Spleen (tissue), 11 donors: ENCODE measurements at regions not wholly inside any gene's neighbourhood (a gene's known extent, or its start where the extent isn't known, plus 50 kb on each side); places are given as distances from the start of the nearest gene placed in this dataset.

Experiments used
- DNase-seq: peaks from one replicate; pipeline ENCODE4 v3.0.0-alpha.2; 2020
- H3K27ac ChIP-seq, 8 donors: fragments of 200-600 bp; sonication (generic) in 7 of 8; 1 replicate in 4 of 8; 2 replicates in 4 of 8; pipeline versions ENCODE4 v1.5.0 to v1.8.0; 2016 to 2021; ENCODE audit warnings: inconsistent platforms in 4 of 8, mild to moderate bottlenecking in 4 of 8, moderate library complexity in 1 of 8
- H3K27me3 ChIP-seq, 7 donors: fragments of 200-600 bp; sonication (generic) in 6 of 7; replicated peaks in 1 of 7; 1 replicate in 4 of 7; 2 replicates in 3 of 7; pipeline versions ENCODE4 v1.5.0 to v1.8.0; 2016 to 2021; ENCODE audit warnings: inconsistent platforms in 3 of 7, mild to moderate bottlenecking in 1 of 7
- H3K36me3 ChIP-seq, 6 donors: fragments of 200-600 bp; sonication (generic) in 5 of 6; 1 replicate in 4 of 6; 2 replicates in 2 of 6; pipeline versions ENCODE4 v1.5.0 to v1.8.0; 2016 to 2021; ENCODE audit warnings: inconsistent platforms in 2 of 6
- H3K4me1 ChIP-seq, 6 donors: fragments of 200-600 bp; sonication (generic) in 5 of 6; 1 replicate in 3 of 6; 2 replicates in 3 of 6; pipeline versions ENCODE4 v1.5.0 to v1.8.0; 2016 to 2021; ENCODE audit warnings: inconsistent platforms in 3 of 6
- H3K4me3 ChIP-seq, 8 donors: fragments of 200-600 bp; sonication (generic) in 7 of 8; 1 replicate in 4 of 8; 2 replicates in 4 of 8; pipeline versions ENCODE4 v1.5.0 to v1.8.0; 2016 to 2021; ENCODE audit warnings: inconsistent platforms in 4 of 8, mild to moderate bottlenecking in 4 of 8, moderate library complexity in 2 of 8
- H3K9me3 ChIP-seq, 8 donors: fragments of 200-600 bp; sonication (generic) in 7 of 8; 1 replicate in 4 of 8; 2 replicates in 4 of 8; pipeline versions ENCODE4 v1.5.0 to v1.8.0; 2016 to 2021; ENCODE audit warnings: inconsistent platforms in 4 of 8
- POLR2A ChIP-seq, 3 donors: fragments of 450-650 bp; IDR thresholded peaks; one replicate each; pipeline ENCODE4 v1.5.1; 2017; ENCODE audit warnings: antibody characterized with exemption in 3 of 3, mild to moderate bottlenecking in 1 of 3
- POLR2AphosphoS5 ChIP-seq, 3 donors: sonication (generic); formaldehyde crosslinking; IDR thresholded peaks; one replicate each; pipeline ENCODE4 v1.5.1; 2017; ENCODE audit warnings: antibody characterized with exemption in 3 of 3
- WGBS, 5 donors: extraction: QIAGEN DNeasy Blood & Tissue Kit in 3 of 5; methylation state at CpG; one replicate each; pipeline versions ENCODE4 v1.1.5 to v1.1.7; 2013 to 2018; 5-methylcytosine and 5-hydroxymethylcytosine counted together
- intact Hi-C: fragments of 100-400 bp; cut with DNase I; formaldehyde crosslinking; loops from one replicate; pipeline ENCODE4 v1.15.0; 2023; ENCODE audit warnings: low total_unique reads
- TF ChIP-seq, protein P1 (sequence below), 11 experiments: fragments of 200-600 bp in 7 of 11; fragments of 450-650 bp in 4 of 11; sonication (generic) in 4 of 11; IDR thresholded peaks in 8 of 11; conservative IDR thresholded peaks in 3 of 11; 1 replicate in 7 of 11; 2 replicates in 4 of 11; pipeline versions ENCODE4 v1.4.0 to v1.8.0; 2016 to 2021; ENCODE audit warnings: antibody characterized with exemption in 11 of 11, inconsistent platforms in 4 of 11, mild to moderate bottlenecking in 1 of 11
- donor health status: healthy with polysubstance abuse.
- donor health status: DM: no; HTN: no; CAD: no; lungs with moderate emphysema.
- donor health status: DM: no; HTN: no; CAD: no.
- donor health status: Bipolar disorder and iron deficiency.
- donor health status: healthy.
- donor health status: DM: no; HTN: no; CAD: no.
- donor health status: DM: yes; HTN: yes; CAD: no.

DNA sequence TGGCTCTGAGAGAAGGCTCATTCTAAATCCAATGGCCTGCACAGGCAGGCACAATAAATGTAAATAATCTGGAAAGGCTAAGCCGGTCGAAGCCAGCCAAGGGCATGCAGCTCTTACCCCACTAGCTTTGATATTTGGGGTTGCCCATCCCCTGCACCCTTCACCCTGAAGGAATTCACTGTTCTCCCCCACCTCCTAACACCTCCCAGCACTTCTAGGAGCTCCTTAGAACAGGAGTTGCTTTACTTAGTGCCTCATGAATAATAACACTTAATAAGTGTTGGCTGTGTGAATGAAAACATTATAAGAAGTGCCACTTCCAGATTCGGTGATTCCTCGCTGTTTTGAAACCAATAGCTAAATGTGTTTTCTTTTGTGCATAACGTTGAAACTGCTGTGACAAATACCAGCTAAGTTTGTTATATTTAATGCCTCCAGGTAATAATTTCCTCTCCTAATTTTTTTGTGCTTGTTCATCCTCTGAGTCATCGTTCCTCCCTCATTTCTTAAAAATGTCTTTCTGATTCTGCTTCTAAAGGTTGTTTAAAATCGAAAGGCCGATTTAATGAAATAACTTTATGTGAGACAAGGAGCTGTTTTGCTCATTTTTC, 458.8 kb downstream of the METTL4 start:
- Histone ChIP-seq H3K36me3 (no peaks in the 10 kb centered on the region), H3K4me1 (no peaks in the 10 kb centered on the region), H3K27me3 (peaks cover 0 to 33% (median 0%) of the 10 kb centered on the region in 7 donors), H3K9me3 (no peaks in the 10 kb centered on the region), H3K4me3 (no peak overlapping the region), H3K27ac (no peak overlapping the region)
- DNase-seq, result no peak
- intact Hi-C loops, result no loop called here
- no peak for TF ChIP-seq POLR2A (IDR thresholded peaks at IDR 0.05)
- TF ChIP-seq, protein P1, sequence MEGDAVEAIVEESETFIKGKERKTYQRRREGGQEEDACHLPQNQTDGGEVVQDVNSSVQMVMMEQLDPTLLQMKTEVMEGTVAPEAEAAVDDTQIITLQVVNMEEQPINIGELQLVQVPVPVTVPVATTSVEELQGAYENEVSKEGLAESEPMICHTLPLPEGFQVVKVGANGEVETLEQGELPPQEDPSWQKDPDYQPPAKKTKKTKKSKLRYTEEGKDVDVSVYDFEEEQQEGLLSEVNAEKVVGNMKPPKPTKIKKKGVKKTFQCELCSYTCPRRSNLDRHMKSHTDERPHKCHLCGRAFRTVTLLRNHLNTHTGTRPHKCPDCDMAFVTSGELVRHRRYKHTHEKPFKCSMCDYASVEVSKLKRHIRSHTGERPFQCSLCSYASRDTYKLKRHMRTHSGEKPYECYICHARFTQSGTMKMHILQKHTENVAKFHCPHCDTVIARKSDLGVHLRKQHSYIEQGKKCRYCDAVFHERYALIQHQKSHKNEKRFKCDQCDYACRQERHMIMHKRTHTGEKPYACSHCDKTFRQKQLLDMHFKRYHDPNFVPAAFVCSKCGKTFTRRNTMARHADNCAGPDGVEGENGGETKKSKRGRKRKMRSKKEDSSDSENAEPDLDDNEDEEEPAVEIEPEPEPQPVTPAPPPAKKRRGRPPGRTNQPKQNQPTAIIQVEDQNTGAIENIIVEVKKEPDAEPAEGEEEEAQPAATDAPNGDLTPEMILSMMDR (IDR thresholded peaks at IDR 0.05 in 8 of 11, conservative IDR thresholded peaks at IDR 0.05 in 3 of 11), result no peak
- no peak for TF ChIP-seq POLR2AphosphoS5 (IDR thresholded peaks at IDR 0.05)
- WGBS, 5 donors, result 79 to 87% (median 80%) methylated on average over 8 of the region's 8 CpGs

DNA sequence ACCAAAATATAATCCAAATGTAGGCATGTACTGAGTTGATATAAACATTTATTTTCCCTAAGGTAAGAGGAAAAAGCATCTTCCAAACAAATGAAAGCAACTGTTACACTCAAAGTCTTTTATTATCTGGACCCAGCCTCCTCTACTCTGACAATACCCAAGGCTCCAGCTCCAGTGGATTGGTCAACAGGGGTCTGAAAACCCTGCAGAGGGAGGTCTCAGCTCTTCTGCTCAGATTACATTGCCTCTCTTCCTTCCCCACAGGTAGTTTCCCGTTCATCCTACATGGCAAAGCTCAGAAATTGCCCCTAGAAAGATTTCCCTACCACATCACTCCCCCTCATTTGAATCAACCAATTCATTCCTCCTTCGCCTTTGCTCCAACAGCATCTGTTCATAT, 457.0 kb downstream of the METTL4 start:
- Histone ChIP-seq H3K4me1 (no peaks in the 10 kb centered on the region), H3K4me3 (no peak overlapping the region), H3K27ac (no peak overlapping the region), H3K27me3 (peaks cover 0 to 33% (median 0%) of the 10 kb centered on the region in 7 donors), H3K36me3 (no peaks in the 10 kb centered on the region), H3K9me3 (no peaks in the 10 kb centered on the region)
- no peak for TF ChIP-seq POLR2A (IDR thresholded peaks at IDR 0.05)
- TF ChIP-seq, protein P1 (IDR thresholded peaks at IDR 0.05 in 8 of 11, conservative IDR thresholded peaks at IDR 0.05 in 3 of 11), result no peak
- TF ChIP-seq POLR2AphosphoS5 (IDR thresholded peaks at IDR 0.05), result no peak
- DNase-seq, result no peak
- 38 to 46% (median 43%) methylated on average over 2 of the region's 2 CpGs for WGBS, 5 donors
- intact Hi-C loops, result no loop called here

DNA sequence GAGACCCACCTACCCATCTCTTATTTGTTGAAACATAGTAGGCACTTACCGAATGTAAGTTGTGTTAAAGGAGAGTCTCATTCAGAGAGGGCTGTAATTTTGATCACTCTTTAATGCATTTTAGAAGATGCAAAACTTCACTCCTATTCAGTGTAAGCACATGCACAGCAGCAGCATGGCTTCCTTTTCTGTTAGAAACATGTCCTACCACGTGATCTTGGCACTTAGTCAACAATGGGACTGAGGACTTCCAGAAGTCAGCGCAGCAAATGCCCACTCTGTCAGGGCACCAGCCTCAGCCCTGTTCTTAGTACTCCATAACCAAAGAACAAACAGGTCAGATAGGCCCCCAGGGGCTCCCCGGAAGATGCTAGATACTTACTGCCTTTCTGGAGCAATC, 456.5 kb downstream of the METTL4 start:
- WGBS, 5 donors, result 61 to 82% (median 73%) methylated on average over 4 of the region's 4 CpGs
- peaks cover 0 to 33% (median 0%) of the 10 kb centered on the region in 7 donors for H3K27me3 ChIP-seq
- TF ChIP-seq POLR2AphosphoS5 (IDR thresholded peaks at IDR 0.05), result no peak
- H3K4me1 ChIP-seq, result no peaks in the 10 kb centered on the region
- no peak overlapping the region for H3K4me3 ChIP-seq
- intact Hi-C loops, result no loop called here
- H3K36me3 ChIP-seq, result no peaks in the 10 kb centered on the region
- DNase-seq, result no peak
- no peak overlapping the region for H3K27ac ChIP-seq
- no peaks in the 10 kb centered on the region for H3K9me3 ChIP-seq

DNA sequence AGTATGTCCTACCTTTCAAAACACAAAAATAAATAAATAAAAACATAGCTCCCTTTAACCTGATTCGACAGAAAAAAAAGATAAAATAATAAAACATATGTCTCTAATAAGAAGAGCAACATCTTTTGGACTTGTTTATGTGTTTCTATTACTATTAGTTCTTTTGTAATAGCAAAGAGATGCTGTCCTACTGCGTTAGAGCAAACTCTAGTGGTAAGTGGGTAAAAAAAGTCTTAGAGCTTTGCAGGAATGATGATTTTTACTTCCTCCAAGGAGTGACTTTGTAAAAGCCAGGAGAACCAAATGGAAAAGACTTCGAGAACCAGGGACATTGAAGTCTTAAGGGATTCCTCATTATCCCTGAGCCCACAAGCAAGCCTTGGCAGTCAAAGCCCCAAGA, 450.1 kb downstream of the METTL4 start:
- Histone ChIP-seq H3K4me3 (no peak overlapping the region), H3K27ac (no peak overlapping the region), H3K36me3 (no peaks in the 10 kb centered on the region), H3K27me3 (no peaks in the 10 kb centered on the region), H3K4me1 (no peaks in the 10 kb centered on the region), H3K9me3 (no peaks in the 10 kb centered on the region)
- DNase-seq, result no peak
- WGBS, 5 donors, result 56 to 70% (median 64%) methylated on average over 3 of the region's 3 CpGs
- no peak for TF ChIP-seq POLR2A (IDR thresholded peaks at IDR 0.05)
- no peak for TF ChIP-seq POLR2AphosphoS5 (IDR thresholded peaks at IDR 0.05)
- TF ChIP-seq, protein P1 (IDR thresholded peaks at IDR 0.05 in 8 of 11, conservative IDR thresholded peaks at IDR 0.05 in 3 of 11), result no peak
- intact Hi-C loops, result no loop called here

DNA sequence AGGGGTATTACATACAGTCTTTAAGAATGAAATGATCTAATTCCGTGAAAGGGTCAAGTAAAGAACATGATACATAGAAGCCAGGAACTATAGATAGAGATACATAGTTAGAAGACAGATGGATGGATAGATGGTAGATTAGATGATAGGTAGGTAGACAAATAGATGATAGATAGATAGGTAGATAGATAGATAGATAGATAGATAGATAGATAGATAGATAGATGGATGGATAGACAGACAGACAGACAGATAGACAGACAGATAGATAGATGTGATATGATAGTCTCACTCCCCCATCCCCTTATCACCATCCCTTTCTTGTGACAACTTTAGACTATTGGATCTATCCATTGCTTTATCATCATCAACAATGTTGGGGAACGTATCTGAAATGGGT, 448.2 kb downstream of the METTL4 start:
- 89 to 98% (median 93%) methylated on average over 2 of the region's 2 CpGs for WGBS, 5 donors
- Histone ChIP-seq H3K9me3 (no peaks in the 10 kb centered on the region), H3K4me1 (no peaks in the 10 kb centered on the region), H3K27me3 (no peaks in the 10 kb centered on the region), H3K4me3 (no peak overlapping the region), H3K36me3 (no peaks in the 10 kb centered on the region), H3K27ac (no peak overlapping the region)
- intact Hi-C loops, result no loop called here
- TF ChIP-seq, protein P1 (IDR thresholded peaks at IDR 0.05 in 8 of 11, conservative IDR thresholded peaks at IDR 0.05 in 3 of 11), result no peak
- TF ChIP-seq POLR2AphosphoS5 (IDR thresholded peaks at IDR 0.05), result no peak
- TF ChIP-seq POLR2A (IDR thresholded peaks at IDR 0.05), result no peak
- no peak for DNase-seq
